NCI-H146 treated with DMSO at 0.1 percent for 48 hours (cell line): ENCODE measurements at regions not wholly inside any gene's neighbourhood (a gene's known extent, or its start where the extent isn't known, plus 50 kb on each side); places are given as distances from the start of the nearest gene placed in this dataset.
"Not testable (repeated sequence)": the region's sequence is repeated elsewhere in the genome, so short reads cannot be mapped to it uniquely, and the experiment has no call there.

Source experiments
- DNase-seq: peaks from one replicate; lab custom pipeline; 2025; ENCODE audit not compliant: unreplicated experiment; lab: John Stamatoyannopoulos, UW

DNA sequence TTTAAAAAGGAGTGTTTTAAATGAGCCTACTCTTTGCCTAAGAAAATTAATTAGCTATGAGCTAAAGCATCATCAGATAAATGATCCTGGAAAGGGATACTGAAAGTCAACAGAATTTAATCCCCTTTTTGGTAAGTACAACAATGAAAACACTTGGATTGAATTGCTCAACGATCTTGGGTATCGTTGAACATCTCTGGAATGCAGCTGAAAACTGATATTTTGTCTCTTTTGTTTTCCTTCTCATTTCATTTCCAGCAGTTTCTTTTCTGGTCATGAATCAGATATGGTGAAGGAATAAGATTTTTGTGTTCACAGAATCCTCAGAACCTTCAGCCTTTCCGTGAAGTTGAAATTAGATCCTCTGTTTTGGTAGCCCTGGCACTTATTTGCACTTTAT lies 771.2 kb downstream of the FSCB start:
- no peak for DNase-seq

DNA sequence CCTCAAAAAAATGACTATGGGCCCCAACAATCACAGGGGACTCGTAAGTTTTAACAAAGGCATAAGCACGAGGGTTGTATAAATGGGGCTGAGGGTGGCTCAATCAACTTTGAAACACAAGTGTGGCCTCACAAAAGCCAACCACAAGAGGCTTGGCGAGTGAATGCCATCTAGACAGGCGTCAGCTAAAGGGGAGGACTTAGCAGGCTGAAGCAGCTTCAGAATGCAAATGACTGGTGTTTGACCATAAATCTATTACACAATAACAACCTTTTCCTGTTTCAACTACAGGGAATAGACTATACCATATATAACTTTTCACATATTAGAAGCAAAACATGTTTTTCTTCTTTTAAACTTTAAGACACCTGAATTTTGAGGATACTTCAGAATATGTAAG lies 777.9 kb downstream of the FSCB start:
- DNase-seq, result no peak

DNA sequence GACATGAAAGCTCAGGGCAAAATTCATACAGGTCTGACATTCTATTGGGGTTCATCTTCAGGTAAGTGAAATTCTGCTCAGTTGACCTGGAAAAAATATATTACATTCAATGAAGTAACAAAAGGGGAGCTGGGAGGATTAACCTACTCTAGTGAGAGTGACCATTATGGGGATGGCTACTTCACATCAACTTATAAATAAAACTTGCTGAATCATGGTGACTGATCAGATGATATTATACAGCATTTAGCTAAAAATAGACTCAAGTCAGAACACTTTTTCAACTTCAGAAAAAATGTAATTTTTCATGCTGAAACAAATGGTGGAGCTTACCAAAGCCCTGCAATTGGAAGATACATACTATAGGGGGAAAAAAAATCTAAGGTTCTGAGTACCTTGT lies 800.2 kb downstream of the FSCB start:
- DNase-seq, result no peak

DNA sequence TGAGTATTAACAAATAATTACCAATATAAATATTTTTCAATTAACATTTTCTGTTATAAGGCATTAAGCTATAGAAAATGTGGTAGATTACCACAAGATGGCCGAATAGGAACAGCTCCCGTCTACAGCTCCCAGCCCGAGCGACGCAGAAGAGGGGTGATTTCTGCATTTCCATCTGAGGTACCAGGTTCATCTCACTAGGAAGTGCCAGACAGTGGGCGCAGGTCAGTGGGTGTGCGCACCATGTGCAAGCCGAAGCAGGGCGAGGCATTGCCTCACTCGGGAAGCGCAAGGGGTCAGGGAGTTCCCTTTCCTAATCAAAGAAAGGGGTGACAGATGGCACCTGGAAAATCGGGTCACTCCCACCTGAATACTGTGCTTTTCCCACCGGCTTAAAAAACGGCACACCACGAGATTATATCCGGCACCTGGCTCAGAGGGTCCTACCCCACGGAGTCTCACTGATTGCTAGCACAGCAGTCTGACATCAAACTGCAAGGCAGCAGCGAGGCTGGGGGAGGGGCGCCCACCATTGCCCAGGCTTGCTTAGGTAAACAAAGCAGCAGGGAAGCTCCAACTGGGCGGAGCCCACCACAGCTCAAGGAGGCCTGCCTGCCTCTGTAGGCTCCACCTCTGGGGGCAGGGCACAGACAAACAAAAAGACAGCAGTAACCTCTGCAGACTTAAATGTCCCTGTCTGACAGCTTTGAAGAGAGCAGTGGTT lies 808.4 kb downstream of the FSCB start:
- DNase-seq, result not testable (repeated sequence)

DNA sequence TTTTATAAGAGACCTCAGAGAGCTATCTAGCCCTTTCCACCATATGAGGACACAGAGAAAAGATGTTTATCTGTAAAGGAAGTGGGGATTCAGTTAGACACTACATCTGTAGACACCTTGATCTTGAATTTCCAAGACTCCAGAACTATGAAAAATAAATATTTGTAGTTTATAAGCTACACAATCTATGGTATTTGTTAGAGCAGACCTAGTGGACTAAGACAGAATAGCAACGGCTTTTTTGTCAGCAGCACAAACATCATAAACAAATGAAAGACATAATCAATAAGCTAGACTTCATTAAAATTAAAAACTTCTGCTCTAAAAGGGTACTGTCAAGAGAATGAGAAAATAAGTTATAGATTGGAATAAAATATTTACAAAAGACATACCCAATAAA lies 810.1 kb downstream of the FSCB start:
- no peak for DNase-seq

DNA sequence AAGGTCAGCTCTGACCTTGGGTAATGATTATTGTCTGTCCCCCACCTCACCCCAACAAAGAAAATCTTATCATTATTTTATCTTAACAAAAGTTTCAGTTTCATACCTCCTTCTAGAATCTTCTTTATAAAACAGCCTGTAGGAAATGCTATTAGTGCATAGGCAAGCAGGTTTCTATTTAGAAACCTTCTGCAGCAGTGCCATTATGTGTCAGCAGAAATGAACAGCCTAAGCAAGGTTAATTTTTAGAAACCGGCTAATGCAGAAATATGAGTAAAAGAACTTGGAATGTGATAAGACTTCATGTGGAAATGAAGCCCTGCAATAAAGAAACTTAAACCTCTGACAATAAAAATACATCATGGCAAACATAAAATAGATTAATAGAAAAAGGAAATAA lies 814.4 kb downstream of the FSCB start:
- DNase-seq, result no peak

DNA sequence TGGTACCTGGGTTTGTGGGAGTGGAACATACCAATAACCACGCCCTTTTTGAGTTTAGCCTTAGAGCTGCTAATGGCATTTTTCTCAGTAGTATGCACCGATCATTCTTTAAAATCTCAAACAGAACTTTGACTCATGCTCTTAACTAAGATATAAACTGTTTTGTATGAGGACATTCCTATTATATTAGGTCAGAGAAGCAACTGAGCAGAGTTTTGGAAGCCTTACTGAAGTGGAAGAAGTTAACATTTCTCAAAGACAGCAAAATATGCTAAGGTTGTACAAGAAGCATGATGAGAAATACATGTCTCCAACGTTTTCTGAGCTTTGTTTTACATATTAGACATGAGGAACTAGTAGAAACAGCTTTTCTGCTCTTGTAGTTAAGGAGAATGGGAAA lies 819.2 kb downstream of the FSCB start:
- DNase-seq, result no peak

DNA sequence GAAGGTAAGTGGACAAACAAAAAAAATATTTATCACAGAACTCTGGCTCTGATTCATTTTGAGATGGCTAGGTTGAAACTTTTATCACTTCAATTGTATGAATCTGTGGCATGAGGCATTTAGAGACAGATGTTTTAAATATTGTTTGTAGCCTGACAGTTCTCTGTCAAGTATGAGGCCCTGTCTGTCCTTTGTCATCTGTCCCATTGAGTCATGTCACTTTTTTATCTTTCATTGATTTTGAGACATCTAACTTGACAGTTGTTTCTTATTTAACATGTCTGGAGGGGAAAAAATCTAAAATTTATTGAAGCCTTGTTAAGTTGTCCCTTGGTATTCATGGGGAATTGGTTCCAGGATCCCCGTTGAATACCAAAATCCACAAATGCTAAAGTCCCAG lies 829.5 kb downstream of the FSCB start:
- DNase-seq, result no peak

DNA sequence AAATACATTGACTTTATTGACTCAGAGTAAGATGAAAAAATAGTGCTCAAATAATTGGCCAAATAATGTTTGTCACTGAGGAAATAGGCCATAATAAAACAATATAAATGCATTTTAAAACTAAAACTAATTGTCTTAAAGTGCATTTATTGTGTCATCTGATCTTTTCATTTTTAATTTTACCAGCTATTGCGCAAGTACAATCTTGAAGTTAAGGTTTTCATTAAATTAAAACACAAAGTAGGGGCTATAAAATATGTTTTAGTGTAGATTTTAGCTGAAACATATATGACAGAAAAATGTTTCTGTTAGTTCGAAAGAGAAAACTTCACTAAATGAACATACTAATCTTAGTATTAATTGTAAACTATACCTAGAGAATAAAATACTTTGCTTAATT lies 832.8 kb downstream of the FSCB start:
- no peak for DNase-seq

DNA sequence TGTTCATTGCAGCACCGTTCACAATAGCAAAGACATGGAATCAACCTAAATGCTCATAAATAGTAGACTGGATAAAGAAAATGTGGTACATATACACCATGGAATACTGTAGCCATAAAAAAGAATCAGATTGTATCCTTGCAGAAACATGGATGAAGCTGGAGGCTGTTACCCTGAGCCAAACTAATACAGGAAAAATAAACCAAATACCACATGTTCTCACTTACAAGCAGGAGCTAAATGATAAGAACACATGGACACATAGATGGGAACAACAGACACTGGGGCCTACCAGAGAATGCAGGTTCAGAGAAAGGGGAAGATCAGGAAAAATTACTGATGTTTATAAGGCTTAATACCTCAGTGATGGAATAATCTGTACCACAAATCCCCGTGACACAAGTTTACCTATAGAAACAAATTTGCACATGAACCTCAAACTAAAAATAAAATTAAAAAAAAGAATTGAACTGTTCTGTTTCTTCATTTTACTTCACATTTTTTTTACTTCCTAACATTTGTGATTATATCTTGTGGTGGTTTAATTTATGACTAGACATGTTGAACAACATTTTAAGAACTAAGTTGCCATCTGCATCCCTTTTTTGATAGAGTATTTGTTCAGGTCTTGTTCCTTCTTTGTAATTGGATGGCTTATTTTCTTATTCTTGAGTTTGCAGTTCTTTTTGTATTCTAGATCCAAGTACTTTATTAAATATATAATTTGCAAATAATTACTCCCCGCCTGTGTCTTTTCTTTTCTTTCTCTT lies 835.2 kb downstream of the FSCB start:
- no peak for DNase-seq

DNA sequence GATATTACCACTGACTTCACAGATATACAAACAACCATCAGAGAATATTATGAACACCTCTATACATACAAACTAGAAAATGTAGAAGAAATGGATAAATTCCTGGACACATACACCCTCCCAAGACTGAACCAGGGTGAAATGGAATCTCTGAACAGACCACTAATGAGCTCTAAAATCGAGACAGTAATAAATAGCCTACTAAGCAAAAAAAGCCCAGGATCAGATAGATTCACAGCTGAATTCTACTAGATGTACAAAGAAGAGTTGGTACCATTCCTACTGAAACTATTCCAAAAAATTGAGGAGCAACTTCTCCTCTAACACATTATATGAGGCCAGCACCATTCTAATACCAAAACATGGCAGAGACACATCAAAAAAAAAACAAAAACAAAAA lies 837.7 kb downstream of the FSCB start:
- no peak for DNase-seq

DNA sequence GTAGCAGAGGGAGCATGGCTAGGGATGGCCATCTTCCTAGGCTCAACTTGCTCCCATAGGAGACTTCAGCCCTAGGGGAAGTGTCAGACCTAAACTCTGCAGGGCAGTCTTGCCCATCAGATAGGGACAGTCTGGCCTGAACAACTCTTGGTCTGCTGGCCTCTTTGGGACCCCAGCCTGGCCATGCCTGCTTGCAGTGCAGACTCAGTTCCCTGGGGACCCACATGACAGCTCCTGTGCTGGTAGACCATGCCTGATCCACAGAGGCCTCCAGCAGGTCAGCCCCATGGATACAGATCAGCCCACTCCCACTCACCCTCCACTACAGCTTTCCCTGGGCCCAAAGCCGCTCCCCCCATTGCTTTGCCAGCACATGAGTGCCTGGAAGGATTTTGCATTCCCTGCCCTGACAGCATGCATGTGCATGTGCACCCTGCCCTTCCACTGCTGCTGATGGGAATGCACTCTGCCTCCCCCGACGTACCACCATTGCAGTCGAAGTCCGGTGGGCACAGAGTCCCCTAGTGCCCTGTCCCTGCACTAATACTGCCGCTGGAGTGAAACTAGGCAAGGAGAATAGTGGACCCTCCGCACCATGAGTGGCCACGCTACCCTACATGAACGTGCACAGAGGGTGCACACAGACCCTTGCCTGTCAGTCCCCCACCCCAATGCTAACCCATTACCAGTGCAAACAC lies 841.4 kb downstream of the FSCB start:
- DNase-seq, result no peak

DNA sequence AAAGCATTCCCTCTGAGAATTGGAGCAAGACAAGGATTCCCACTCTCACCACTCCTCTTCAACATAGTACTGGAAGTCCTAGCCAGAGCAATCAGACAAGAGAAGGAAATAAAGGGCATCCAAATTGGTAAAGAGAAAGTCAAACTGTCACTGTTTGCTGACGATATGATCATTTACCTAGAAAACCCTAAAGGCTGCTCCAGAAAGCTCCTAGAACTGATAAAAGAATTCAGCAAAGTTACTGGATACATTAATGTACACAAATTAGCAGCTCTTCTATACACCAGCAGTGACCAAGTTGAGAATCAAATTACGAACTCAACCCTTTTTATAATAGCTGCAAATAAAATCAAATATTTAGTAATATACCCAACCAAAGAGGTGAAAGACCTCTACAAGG lies 851.9 kb downstream of the FSCB start:
- not testable (repeated sequence) for DNase-seq

DNA sequence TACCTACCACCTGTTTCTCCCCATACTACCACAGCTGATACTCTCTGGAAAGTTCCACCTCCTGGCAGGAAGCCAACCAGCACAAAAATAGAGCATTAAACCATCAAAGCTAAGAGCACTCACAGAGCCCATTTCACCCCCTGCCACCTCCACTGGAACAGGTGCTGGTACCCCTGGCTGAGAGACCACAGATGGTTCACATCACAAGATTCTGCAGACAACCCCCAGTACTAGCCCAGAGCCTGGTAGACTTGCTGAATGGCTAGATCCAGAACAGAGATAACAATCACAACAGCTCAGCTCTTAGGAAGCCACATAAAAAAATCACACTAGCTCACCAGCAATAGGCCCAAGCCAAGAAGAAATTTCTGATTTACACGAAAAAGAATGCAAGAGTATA lies 855.2 kb downstream of the FSCB start:
- DNase-seq, result no peak

DNA sequence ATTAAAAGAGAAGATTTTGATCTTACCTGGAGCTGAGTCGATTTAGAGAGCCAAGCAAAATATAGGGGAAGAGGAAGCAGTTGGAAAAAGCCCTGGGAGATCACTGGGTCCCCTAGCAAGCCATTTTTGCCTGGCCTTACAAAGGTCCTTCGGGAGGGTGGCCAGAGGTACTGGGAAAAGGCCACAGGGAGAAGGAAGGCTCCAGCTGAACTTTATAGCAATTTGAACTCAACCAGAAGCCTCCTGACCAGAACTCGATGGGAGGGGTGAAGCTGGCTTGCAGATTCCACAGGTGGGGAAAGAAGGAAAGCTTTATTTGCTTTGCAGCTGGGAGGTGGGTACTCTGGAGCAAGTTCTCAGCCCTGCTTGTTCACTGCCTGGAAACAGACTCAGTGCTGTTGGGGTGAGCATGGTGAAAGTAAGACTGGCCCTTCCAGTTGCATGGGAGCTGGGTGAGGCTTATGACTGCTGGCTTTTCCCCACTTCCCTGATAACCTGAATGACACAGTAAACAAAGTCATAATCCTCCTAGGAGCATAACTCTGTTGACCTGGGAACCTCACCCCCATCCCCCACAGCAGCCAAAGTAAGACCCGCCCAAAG lies 855.8 kb downstream of the FSCB start:
- DNase-seq, result no peak

DNA sequence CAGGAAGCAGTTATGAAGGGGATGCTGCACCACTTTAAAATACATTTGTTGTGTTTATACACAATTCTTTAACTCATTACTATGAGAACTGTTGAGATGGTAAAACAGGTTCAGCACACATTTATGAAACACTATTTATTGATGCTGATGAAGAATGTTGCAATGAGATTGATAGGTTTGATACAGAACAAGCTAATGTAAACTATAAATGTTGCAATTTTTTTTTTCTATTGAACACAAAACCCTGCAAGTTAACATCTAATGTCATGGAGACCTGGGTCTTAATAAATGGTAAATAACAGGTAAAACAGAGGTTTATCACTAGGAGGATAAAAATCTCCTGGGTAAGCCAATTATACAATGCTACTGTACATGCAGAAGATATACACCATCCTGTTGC lies 857.6 kb downstream of the FSCB start:
- no peak for DNase-seq

DNA sequence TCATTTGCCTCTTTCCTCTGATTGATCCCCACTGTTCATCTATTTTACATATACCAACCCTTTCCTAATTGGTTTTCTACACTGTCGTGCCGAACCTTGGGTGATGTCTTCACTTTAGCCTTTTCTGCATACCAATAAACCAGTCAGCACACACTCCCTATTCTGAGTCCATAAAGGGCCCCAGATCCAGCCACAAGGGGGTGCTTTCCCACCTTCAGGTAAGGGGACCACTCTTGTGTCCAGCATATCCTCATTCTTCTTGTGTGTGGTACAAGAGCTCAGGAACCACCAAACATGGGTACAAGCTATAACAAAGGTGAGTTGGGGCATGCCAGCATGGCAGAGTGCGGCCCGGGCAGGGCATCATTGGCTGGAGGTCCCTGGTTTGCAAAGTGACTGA lies 859.8 kb downstream of the FSCB start:
- no peak for DNase-seq

DNA sequence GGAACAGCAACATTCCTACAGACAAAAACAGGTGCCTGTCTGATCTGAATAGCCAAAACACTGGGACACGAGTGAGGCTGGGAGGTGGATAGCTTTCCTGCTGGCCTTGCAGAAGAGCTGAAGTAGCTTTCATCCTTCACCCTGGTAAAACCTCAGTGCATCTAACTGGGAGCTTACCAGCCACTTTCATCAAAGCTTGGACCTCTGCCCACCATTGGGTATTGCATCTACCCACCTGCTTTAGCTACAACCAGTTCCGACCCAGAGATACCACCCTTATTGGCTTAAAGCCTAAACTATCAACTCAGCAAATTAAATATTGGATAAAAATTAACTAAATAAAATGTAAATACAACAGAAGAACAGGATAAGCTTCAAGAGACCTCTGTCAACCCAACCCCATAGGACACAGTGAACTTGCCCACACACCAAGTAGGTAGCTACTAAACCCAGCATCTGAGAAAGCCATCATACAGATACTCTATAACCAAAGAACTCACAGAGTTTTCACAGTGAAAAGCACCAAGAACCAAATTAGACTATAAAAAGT lies 866.3 kb downstream of the FSCB start:
- no peak for DNase-seq

DNA sequence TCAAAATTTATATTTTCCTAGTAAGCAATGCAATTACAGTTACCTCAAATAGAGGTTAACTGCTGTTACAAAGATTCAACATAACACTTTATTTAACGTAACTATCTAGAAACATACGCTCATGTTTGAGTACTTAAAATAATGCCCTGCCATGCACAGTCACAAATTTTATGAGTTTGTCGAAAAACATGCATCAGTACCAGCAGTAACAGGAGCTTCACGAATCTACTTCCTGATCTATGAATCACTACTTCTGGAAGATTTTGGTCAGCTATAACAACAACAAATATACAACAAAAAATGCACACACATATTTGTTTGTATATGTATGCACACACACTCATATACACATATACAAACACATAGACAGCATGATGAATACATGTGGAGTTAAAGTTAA lies 881.8 kb downstream of the FSCB start:
- DNase-seq, result no peak

DNA sequence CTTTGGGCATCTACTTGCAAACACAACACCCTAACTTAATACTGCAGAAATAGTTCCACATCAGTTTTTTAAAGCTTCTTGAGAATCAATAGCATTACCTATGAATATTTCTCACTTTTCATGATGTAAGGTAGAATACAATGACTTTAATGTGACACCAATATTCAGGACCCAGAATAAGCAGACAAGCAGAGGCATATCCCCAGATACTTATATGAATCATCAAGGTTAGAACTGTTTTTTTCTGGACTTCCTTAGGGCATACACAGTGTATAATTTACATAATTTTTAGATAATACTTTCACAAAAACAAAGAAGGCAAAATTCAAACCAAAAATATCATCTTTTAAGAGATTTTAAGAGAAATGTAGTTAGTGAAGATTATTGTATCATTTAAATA lies 885.8 kb downstream of the FSCB start:
- DNase-seq, result no peak

DNA sequence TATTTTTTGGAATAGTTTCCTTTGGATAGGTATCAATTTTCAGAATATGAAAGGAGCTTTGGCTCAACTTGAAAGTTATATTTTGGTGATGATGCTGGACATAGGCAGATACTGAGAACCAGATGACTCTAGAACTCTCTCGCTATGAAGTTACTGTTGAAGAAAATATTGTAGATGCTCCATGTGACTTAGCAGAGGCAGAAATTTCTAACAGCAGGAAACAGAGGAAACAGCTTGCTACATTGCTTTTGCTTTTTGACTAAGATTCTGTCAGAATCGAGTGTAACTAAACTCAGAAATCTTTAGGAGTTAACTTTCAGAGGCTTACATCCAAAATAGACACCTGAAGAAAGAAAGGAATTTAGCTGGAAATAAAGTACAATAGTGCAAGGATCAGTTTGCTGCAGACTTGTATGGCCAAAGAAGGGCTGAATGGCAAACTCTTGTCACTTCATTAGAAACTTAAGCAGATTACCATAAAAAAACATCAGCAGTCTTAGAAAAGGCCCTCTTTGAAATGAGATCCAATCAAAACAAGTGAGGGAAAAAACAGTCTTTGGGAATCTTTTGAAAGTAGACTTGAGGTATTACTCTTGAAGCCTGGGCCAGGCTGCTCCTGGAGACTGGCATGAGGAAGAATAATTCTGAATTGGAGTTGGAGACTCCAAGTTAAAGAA lies 911.8 kb downstream of the FSCB start:
- DNase-seq, result no peak
